Esophagus mucosa (tissue), 1 donor: ENCODE measurements at regions not wholly inside any gene's neighbourhood (a gene's known extent, or its start where the extent isn't known, plus 50 kb on each side); places are given as distances from the start of the nearest gene placed in this dataset.

Source experiments
- ATAC-seq: fragments of 200-7000 bp; cut with Tn5 transposase; one replicate; pipeline ENCODE4 v1.9.1; 2020
- donor health status: DM: yes; HTN: yes; CAD: no.

DNA sequence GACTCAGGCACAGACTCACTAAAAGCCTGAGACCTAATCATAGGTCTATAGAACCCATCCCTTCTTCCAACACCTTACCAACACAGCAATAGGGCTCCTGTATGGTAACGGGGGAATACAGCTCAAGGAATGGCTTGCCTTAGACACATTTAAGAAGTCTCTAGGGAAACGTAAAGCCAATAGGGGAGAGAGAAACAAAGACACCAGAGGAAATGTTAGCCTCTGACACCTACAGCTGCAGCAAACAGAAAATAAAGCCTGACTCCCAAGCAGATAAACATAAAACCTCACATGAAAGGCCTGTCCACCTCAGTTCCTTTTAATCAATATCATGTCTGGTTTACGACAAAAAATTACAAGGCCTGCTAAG is 51.1 kb upstream of the NCOA1 start:
- no peak for ATAC-seq

DNA sequence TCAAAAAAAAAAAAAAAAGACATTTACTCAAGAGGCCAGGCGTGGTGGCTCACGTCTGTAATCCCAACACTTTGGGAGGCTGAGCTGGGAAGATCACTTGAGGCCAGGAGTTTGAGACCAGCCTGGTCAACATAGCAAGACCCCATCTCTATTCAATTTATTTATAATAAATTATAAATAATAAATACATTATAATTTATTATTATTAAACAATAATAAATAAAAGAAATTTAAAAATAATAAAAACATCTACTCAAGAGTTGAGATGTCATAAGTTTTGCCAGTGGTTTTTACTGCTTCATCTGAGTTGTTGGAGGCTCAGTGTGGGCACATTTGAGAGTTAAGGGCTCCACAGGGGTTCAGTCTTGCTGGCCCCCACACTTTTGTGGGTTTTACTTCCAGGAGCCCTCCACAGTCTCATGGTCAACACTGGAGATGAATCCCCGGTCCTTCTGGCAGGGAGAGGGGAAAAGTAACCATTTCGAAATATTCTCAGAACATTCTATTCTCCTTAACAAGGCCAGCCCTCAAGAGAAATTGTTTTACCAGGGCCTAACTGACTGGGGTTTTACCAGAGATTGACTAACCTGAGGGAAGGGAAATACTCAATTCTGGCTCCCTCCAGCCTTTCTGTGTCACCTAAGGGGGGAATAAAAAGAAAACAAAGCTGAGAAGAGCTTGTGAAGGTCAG is 51.6 kb upstream of the NCOA1 start:
- ATAC-seq: no peak

DNA sequence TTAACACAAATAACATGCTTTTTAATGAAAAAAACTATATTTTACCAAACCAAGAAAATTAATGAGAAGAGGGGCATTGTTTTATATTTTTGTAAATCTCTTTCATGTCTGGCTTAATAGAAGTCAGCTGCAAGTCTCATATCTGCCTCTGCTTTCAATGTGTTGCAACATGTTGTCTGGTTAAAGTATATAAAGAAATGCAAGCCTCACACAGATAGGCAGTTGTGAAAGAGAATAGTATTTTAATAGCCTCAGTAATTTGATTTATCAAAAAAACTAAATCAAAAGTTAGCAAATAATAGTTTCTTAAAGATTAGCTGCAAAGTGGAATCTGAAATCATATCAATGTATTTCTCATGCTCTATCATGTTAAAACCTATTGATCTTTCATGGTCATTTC is 52.9 kb upstream of the NCOA1 start:
- no peak for ATAC-seq

DNA sequence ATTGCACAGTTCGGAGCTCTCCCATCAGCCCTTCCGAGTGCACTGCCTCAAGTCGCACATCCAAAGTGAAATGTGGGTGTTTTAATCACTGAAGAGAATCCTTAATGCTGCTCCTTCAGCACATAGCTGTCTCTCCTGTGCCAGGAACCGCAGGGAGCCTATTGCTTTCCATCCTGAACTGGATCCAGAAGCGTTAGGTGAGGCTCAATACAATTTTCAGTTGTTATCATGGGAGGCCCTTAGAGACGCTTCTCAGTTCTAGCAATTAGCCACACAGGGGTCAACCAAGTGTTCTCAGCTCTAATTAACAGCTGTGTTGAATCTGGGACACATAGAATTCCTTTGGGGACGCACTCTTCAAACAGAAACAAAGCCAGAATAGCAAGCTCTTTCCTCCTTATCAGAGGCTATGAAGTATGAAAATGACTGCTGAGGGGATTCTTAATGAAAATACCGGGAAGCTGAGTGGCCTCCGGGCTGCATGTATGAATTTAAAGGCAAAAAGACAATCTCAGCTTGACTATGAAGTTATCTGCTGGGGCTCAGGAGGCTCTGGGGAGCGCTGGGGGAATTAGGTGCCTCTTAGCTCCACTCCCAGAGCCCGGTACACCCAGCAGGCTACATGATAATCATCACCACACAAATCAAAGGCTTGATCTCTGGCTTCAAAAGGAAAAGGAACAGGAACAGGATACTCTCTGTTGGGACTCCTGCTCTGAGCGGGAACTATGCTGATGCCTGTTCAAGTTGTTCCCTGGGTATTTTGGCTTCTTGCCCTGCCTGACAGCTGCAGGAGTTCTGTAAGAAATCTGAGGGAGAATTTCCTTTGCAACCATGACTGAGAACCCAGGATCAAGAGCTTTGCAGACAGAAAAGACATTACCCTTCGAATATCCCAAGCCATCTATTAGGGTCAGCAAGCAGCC is 55.4 kb upstream of the NCOA1 start:
- peak; percentile 38 for ATAC-seq

DNA sequence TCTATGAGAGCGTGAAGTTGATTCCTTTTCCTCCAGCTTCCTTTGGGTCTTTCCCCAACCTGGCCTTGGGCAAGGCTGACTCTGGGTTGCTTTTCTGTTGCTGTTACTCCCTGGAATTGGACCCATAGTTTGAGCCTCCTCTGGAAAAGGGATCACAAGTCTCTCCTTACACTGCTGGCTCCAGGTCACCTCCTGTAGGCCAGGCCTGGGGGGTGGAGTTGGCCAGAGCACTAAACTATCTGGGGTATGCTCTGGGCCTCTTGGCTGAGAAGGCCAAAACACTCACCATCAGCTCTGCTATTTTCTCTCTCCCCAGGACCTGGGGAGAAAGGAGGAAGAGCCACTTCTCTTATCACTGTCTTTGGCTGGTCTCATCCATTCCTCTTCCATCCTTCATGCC is 56.5 kb upstream of the NCOA1 start:
- no peak for ATAC-seq

DNA sequence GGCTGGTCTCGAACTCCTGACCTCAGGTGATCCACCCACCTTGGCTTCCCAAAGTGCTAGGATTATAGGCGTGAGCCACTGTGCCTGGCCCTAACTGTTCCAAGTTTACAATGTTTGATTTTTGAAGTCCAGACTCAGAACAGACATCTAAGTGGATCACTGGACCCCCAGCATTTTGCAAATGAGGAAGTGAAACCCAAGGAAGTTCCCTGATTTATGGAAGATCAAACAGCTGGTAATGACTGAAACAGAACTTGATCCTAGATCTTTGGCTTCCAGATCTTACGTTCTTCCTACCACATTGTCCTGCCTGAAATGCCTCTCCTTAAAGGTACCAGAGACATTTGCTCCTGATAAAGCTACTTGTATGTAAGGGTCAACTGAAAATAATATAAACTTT is 58.3 kb upstream of the NCOA1 start:
- no peak for ATAC-seq

DNA sequence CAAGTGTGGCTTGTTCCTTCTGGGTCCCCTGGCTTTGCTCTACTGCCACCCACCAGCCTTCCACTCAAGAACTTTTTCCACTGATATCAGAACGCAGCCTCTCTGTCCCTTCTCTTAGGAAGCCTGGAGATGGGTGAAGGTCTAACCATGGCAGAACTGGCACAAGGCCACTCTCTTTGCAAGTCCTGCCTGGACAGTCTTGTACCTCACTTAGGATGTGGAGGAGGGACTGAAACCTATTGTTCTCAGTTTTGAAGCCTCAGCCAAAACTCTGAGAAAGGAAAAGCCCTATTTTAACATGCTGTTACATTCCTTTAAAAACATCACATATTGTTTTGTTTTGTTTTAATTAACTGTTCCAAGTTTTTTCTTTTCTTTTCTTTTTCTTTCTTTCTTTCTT is 58.9 kb upstream of the NCOA1 start:
- ATAC-seq: no peak

DNA sequence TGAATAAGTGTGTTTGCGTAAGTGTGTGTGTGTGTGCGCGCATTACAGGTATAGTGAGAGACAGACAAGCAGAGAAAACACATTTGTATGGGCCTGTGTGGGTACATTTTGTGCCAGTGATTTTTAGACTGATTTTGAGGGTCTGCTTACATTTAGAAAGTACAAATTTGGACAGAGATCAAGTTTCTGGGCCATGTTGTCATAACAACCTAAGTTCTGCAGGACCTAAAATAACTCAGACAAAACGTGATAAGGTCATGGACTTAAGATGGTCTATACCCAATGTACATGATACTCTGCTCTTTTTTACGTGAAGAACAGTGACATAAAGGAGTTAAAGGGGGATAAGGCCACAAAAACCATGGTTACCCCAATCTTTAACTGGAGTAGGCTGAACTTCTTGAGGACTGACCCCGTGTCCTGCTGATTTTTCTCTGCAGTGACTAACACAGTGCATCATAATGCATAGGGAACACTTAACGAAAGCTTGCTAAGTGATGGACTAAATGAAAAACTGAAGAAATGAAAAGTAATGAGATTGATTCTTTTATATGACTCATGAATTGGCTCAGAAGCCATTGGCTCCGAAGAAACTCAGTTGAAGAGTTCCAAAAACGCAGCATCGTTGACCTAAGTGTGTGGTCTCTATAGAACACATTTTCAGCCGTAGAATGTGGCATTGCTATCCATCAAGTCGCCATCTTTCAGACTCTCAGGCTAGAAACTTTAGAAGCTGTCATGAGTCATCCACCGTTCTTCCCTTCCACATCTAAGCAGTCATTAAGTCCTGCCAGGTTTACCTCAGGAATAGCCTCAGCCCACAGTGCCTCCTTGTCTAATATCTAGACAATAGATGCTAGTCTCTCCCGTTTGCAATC is 61.6 kb upstream of the NCOA1 start:
- ATAC-seq: peak; percentile 50

DNA sequence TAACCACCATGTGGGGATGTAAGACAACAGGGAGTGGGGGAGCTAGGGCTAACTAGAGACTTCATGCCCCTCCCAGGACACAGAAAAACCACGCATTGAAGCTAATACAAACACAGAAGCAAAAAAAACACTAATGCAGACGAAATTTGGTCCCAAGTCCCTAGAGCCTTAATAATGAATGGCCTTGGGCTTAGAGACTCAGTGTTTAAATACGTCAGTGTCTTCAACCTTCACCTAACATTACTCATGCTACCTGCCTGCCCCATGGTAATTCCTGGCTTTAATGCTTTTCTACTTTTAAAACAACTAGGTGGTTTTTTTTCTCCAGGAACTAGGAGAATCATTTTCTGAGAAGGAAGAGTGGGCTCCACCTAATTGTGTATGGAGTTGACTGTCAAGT is 64.1 kb upstream of the ITSN2 start:
- peak; percentile 86 for ATAC-seq

DNA sequence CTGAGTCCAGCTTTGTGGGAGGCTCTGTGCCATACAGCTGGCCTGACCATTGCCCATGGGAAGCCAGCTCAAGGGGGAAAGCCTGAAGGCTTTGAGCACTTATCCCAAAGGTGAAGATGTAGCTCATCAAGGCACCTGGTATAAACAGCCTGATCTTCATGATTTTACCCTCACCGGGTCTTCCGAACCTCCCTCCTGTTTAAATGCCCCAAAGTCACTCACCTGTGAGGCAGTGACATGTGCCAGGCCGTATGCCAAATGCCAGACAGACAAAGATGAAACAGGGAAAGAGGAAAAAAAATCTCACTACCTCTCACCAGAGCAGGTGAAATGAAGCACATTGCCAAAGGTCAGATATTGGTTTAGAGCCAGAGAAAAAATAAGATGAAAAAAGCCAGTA is 62.8 kb upstream of the ITSN2 start:
- ATAC-seq: no peak

DNA sequence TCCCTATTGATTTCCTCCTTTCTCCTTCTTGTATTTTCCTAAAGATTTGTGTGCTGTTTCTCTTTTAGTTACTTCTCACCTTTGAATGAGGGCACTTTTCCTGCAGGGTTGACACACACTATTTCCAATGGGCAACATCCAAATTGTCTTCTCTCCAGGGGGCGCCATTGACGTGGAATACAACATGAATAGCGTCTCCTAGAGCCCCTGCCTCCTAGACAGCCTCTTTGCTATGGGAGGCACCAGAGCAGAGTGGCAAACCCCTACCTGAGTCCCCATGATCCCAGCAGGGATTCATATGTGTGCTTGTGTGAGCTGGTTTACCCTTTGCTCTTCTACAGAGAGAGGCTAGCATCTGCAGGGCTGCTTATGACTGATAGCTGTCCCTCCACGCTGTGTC is 61.3 kb upstream of the ITSN2 start:
- ATAC-seq: peak; percentile 19

DNA sequence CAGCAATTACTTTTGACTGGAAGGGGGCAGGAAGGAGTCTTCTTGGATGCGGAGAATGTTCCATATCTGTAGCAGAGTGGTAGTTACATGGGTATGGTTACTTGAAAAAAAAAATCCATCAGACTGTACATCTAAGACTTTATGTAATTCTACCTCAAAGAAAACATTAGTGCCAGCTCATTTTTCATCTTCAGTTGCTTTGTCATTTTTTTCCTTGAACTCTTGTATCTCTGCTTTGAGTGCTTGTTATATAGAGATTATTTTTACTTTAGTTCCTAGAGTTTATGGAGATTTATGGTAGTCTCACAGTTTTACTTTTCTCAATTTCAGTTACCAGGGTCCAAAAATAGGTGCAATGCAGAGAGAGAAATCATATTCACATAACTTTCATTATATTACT is 60.0 kb upstream of the ITSN2 start:
- no peak for ATAC-seq

DNA sequence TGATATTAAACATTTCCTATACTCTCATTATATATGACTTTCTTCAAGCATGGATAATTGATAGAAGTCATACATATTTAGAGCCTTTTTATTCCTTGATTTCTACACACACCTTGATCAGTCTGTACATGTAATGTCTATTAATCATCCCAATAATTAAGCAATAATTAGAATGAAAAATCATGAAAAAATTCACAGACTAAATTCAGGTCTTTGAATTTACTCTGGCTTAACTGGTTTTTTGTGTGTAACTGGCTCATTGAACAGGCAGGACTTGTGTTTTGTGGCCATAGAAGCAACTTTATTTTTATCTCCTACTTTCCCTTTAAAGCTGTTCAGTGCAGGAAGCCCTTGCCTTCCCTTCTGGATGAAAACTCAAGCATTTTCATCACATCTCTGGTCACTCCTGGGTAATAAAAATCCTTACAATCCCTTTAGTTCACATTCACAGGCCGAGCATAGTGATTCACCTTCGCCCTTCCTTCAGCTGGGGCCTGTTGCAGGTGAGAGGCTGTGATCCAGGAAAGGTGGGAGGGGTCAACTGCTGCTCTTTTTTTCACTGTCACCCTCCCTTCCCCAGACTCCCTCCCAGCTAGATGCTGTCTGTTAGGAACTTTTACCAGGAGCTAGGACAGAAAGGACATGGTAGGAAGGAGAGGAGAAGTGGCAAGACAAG is 58.0 kb upstream of the ITSN2 start:
- peak; percentile 50 for ATAC-seq

DNA sequence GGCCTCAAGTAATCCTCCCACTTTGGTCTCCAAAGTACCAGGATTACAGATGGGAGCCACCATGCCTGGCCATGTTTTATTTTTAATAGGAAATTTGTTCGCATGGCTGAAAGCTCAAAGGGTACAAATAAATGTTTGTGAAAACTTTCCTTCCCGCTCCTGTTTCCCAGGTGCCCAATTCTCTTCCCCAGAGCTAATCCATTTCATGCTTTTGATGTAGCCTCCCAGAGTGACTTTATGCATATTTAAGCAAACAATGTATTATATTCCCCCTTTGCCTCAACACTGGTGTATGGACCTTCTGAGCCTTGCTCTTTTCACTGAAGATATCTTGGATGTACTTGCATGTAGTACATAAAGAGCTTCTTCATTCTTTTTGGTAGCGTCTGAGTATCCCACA is 52.5 kb upstream of the ITSN2 start:
- no peak for ATAC-seq

DNA sequence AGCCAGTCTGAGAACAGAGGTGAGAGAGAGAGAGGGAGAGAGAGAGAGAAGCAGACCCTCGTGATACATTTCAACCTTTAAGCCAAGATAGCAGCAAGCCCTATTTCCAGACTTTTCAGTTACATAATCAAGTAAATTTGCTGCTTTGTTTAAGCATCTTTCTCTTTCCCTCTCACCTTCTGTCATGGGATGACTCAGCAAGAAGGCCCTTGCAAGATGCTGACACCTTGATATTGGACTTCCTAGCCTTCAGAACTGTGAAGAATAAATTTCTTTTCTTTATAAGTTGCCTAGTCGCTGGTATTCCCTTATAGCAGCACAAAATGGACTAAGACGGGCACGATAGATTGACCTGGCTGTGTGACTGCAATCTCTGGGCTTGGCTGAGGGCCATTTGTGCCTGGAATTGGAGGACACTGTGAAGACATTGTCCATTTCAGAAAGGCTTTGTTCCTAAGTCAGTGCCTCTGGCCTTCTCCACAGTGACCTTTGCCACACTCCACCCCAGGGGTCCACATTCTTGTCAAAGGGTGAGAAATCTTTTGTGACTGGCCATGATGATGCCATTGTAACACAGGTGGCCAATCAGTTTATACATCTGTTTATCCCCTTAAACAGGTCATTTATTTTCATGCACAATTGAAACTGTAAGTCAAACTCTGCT is 51.3 kb upstream of the ITSN2 start:
- ATAC-seq: no peak

DNA sequence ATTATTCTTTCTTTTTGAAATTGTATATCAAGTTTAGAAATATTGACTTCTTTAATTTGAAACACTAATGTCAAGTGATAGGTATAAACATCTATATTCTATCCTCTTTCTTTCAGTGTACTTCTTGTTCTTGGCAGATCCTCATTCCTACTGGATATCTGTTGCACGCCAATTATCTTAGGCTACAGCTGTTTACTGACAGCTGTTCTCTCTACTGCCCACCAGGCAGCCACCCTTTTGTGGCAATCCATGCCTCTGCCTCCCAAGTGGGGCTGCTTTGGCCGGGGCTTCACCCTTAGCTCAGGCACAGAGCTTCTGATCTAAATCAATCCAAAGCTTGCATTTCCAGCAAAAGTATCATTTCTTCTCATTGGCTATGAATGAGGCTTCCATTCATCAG is 50.6 kb upstream of the ITSN2 start:
- ATAC-seq: no peak

DNA sequence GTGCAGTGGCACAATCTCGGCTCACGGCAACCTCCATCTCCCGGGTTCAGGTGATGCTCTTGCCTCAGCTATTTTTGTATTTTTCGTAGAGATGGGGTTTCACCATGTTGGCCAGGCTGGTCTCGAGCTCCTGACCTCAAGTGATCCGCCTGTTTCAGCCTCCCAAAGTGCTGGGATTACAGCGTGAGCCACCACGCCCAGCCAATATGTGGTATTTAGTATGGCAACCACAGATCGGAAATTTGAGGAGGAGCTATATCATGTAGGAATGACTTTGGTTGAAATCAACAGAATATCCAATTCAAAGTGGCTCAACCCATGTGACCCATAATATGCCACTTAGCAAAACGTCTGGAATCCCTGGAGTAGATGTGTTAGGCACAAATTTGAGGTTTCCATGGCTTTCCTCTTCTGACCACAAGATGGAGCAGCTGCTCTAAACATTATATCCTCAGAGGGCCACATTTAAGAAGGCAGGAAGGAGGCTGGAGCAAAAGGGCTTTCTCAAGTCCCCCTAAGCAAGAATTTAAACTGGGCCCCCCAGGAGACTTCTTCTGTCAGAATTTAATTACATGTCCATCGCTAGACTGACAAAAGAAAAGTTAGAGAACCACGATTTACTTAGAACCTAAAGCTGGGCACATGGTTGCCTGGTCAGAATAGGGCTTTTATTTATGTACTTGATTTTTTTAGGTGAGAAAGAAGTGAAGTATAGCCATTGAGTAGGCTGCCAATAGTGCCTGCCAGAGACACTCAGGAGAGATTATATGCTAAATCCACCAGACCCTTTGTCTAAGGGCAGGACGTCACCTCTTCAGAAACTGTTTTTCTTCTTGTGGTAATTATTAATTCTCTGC is 49.6 kb upstream of the ITSN2 start:
- ATAC-seq: peak; percentile 78
